IPS-NIHi11 (cell line): ENCODE measurements at regions not wholly inside any gene's neighbourhood (a gene's known extent, or its start where the extent isn't known, plus 50 kb on each side); places are given as distances from the start of the nearest gene placed in this dataset.
A peak's percentile ranks its signal among the peaks of the same experiment; 100 is the strongest.

Source experiments
- DNase-seq: peaks from one replicate; pipeline ENCODE4 v3.0.0; 2012; ENCODE audit warnings: mixed read lengths, low spot score

DNA sequence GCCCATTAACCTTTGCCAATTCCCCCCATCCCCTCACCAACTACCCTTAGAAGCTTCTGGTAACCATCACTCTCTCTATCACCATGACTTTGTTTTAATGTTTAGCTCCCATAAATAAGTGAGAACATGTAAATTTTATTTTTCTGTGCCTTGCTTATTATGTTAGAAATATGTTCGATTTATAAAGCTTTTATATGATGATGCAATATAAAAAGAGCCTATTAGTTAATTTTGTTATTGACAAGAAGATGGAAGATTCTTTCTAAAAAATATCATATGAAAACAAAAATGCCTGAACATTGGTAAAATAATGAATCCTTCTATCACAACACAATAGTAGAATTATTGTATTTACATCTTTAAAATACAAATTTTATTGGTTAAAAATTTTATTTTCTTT lies 836.1 kb upstream of the TMPRSS15 start:
- no peak for DNase-seq

DNA sequence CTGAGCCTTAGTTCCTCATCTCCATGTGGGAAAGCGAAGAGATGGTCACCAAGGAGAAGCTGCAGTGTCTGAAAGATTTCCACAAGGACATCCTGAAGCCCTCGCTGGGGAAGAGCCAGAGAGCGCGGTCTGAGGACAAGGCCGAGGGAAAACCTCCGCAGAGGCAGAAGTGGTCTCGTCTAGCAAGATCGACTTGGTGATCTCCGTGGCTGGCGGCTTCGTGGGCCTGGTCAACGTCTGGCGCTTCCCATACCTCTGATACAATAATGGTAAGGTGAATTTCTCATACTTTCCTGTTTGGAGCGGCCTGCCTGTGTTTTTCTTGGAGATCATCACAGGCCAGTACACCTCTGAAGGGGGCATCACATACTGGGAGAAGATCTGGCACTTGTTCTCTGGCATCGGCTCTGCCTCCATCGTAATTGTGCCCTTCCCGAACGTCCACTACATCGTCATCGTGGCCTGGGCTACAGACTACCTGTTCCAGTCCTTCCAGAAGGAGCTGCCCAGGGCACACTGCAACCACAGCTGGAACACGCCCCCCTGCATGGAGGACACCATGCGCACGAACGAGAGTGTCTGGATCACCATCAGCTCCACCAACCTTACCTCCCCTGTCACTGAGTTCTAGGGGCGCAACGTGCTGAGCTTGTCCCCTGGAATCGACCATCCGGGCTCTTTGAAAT lies 841.1 kb upstream of the TMPRSS15 start:
- no peak for DNase-seq

DNA sequence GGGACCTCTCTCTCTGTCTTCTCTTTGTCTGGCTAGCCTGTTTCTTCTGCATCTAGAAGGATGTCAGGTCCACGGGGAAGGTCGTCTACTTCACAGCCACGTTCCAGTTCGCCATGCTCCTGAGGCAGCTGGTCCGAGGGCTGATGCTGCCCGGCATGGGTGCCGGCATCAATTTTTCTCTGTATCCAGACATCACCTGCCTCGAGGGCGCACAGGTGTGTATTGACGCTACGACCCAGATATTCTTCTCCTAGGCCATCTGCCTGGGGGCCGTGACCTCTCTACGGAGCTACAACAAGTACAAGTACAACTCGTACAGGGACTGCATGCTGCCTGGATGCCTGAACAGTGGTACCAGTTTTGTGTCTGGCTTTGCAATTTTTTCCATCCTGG lies 841.6 kb upstream of the TMPRSS15 start:
- DNase-seq: no peak

DNA sequence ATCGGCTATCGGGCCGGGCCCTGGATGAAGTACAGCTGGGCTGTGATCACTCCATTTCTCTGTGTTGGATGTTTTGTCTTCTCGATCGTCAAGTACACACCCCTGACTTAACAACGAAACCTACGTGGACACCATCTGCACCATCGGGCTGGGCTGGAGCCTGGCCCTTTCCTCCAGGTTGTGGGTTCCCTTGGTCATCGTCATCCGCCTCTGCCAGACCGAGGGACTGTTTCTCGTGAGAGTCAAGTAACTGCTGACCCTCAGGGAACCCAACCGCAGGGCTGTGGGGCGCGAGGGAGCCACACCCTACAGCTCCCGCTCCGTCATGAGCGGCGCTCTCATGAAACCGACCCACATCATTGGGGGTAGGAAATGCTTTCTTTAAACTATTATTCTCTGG lies 842.4 kb upstream of the TMPRSS15 start:
- DNase-seq: no peak

DNA sequence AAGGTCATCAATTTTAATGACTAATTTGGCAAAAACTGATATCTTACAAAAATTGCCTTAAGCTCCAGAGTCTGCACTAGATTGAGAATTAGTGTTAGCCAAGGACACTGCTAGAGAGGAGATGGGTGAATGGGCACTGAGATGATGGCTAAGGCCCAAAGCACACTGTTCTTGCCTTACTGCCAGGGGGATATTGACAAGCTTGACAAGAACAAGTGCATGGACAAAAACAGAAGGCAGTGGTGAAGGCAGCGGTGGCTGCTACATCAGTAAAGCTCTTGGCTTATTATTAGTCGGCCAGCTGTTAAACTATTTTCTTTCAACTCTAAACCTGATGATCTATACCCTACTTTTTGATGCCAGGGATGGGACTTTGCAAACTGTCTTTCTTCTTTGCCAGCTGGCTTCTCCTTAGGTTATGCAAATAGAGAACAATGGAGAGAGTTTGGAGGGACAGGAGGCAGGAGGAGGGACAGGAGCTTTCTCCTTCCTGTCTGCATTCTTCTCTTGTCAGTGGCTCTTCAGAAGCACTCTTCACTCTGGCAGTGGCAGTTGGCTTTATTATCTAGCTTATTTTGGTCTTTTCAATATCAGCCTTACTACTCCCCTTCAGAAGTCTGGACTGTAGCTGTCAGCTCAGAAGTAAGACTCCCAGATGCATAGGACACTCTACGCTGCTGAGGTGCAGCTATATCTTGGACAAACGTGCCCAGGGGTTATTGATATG lies 853.5 kb upstream of the TMPRSS15 start:
- DNase-seq: no peak

DNA sequence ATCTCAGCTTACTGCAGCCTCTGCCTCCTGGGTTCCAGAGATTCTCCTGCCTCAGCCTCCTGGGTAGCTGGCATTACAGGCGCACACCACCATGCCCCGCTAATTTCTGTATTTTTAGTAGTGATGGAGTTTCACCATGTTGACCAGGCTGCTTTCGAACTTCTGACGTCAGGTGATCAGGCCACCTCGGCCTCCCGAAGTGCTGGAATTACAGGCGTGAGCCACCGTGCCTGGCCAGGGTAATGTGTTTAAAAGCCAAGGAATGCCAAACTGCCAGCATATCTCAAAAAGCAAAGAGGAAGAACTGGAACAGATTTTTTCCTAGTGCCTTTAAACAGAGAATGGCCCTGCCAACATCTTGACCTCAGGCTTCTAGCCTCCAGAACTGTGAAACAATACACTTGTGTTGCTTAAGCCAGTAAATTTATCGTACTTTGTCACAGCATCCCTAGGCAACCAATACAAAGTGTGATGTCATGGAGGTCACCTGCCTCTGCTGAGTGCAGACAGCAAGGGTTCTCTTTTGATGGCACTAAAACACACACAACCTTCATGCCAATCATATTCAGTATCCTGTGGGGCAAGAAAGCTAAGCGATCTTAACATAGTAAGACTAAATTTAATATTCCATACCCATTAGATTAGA lies 858.3 kb upstream of the TMPRSS15 start:
- DNase-seq: no peak

DNA sequence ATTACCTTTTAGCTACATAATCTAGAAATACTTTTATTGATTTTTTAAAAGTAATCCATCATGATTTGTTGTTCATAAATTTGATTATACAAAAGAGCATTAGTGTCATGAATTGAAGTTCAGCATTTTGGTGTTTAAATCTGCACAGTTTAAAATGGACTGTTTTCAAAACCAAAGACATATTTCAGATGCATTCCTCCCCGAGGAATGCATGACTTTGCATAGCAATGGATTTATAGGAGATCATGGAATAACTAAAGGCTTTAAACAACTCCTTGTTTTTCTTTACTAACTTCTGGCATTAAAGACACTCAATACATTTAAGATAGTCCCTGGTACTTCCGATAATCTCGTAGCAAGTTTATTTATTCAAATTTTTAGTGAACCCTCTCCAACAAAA lies 863.1 kb upstream of the TMPRSS15 start:
- no peak for DNase-seq

DNA sequence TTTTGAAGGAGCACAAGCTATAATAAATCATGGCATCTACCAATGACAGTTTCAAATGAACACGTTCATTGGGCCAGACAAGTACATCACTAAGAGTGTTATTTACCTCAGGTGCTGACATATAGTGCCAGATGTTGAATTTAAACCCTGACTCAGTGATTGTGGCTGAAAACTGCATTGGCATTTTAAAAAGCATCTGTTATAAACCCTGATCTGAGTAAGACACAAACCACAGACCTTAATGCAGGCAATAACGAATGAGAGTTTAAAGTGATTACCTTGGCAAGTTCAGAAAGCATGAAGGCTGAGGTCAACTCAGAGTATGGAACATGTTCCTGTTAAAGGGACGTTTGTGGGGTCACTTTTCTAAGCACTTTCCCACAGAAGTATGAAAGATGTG lies 865.1 kb upstream of the TMPRSS15 start:
- no peak for DNase-seq

DNA sequence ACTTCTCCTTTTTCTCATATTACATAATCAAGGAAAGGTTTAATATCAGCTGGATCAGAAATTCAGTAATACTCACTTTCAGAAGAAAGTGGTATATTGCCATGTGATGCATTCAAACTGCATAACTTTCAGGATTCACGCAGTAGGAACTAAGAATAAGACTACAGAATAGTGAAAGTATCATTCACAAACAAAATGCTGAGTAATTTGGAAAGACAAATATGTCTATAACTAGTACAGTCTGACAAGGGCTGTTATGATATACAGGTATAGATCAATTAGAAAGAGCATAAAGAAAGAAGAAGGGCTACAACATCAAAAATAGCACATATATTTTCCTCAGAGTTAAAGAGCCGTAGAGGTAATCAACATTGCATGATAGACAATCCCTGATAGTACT lies 871.5 kb upstream of the TMPRSS15 start:
- DNase-seq: no peak

DNA sequence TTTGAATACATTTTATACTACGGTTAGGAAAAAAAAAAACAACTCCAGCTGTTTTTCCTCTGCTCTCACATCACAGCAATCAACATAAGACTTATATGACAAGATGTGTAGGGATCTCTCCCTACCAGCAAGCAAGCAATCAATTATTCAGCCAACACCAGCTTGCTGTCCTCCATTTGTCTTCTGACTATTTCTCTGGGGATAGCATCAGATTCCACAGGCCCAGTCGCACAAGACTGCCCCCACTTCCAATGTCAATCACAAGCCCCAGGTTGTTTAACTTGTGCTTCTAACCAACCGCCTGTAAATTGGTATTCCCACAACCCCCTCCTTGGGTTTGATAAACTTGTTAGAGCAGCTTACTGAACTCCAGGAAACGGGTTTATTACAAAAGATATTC lies 873.1 kb upstream of the TMPRSS15 start:
- DNase-seq: no peak

DNA sequence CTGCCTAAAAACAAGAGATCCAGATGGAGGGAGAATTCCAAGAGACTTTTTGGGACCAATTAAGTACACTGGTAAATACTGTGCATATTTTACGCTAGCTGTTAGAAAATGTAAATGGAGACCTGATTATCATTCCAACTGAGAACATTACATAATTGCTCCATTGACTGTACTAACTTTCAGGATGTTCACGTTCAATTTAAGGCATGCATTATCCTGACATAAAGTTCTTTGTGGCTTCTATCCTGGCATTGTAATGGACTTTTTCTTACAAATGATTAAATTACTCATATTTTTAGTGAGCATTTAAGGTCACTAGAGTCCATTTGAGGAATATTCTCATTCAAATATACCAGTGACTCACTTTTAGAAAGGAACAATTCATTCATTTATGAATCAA lies 883.3 kb upstream of the TMPRSS15 start:
- DNase-seq: no peak

DNA sequence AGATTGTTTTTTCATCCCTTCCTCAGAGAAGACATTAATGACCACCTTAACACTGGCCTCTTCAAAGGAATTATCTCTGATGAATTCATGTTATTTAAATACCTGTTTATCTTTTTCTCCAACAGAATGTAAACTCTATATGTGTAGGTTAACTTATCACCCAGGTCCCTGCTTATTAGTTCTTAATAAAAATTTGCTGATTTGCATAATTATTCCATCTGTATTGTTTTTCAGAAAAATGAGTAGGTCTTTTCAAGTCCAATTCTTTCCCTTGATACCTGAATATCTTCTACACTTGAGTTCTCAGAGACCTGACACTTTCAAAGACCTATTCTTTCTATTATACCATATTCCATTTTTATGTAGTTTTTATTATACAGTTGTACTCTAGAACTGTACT lies 886.7 kb upstream of the TMPRSS15 start:
- no peak for DNase-seq

DNA sequence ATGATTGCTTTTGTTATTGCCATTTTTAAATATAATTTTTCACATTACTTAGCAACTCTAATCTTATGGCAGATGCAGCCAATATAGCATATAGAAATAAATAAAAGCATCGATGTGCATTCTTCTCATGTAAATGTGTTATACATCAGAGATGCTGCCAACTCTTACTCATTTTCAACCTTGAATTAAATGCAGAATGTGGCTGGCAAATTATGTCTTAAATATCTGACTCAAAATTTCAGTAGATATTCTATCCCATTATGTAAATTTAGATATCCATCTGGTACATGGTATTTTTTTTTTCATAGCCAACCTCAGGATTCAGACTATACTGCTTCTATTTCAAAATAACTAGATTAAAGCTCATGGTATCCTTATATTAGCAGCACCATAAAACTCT lies 916.7 kb upstream of the TMPRSS15 start:
- no peak for DNase-seq

DNA sequence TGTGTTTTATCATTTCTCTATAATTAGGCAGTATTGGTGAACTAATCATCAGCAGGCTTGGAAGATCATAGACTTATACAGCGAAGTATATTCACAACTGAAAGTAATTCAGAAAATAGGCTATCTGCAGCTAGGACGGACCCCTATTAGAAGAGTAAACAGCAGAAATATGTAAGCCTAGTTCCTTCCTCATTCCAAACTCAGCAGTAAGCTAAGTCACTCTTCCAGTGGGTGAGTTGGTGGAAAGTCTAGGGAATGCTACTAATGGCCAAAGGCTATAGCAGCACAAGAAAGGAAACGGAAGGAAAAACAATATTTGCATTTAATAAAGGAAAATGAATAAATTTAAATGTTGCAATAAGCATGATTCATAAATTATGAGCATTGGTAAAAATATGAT lies 918.1 kb upstream of the TMPRSS15 start:
- DNase-seq: no peak

DNA sequence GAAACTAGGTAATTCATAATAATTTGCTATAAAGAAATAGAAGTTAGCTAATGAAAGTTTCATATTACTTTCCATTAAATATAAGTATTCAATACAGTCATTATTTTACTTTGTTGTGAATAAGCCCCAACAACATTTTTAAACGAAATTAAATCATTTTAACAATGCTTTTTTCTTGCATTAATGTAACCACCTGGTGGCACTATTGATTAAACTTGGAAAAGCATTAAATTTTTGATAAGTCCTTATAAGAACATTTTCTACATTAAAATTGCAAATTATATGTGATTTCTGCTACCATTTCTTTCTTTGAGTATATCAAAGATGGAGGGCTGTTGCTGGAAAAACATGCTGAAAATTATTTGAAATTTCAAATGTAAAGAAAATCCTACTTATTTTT lies 918.8 kb upstream of the TMPRSS15 start:
- DNase-seq: no peak

DNA sequence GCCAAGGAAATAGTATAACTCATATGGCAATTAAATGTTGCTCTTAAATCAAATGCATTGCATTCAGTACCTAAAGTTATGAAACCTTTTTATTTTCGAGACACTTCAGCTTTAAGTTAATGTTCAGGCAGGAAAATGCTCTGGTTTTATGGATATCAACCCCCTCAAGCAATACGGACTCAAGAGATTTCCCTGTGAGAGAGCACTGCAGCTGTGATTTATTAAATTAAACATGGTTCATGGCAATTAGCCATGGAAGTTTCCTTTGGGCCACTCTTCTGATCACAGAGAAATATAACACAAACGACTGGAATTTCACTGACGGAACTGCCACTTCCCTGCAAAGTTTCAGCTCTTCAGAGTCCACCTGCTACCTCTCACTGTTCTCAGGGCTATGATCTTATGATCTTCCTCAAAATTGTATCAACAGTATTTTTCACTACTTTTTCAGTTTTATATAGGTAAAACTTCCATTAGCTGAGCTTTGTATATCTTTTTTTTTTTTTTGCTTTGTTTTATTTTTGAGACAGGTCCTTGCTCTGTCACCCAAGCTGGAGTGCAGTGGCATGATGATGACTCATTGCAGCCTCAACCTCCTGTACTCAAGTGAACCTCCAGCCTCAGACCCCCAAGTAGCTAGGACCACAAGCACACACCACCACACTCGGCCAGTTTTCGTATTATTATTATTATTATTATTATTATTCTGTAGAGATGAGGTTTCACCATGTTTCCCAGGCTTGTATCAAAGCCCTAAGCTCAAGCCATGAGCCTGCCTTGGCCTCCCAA lies 923.1 kb upstream of the TMPRSS15 start:
- DNase-seq: no peak

DNA sequence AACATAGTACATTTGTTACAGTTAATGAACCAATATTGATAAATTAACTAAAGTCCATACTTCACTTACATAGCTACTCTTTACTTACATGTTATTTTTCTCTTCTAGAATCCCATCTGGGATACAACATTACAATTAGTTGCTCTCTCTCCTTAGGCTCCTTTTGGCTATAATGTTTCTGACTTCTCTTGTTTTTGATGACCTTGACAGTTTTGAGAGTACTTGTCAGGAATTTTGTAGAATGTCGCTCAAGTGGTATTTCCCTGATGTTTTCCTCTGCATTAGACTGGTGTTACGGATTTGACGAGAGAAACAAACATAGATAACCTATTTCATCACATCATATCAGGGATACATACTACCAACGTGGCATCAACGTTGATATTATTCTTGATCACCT lies 925.4 kb upstream of the TMPRSS15 start:
- DNase-seq: no peak

DNA sequence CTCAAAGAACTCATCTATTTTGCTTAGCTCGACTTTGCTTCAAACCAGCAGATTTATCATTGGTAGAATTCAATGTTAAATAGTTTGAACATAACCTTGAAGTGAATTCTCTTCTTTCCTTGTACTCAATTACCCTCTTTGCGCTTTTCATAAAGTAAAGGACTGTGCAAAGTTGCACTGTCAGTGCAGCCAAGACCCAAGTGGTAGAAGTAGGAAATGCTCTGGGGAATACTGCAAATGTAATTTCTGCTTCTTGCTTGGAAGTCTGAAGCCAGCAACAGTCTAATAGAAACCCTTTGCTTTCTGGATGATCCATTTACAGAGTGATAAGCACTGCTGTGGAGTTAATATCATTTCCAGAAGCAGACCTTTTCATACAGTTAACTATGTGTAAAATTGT lies 936.7 kb upstream of the TMPRSS15 start:
- DNase-seq: no peak

DNA sequence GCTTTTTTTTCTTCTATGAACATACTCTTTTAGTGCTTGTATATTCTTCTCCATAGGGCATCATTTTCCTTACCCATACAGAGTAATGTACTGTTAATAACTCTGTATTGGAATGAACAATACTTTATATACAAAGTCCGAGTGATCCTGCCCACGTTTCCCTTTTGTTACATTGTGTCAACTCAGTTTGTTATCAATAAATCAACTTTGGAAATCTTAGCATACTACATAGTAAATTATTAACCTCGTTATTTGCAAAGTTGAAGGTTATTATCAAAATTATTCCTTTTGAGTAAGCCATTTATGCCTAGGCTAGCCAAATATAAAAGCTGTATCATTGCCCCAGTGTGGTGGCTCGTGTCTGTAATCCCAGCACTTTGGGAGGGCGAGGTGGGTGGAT lies 937.4 kb upstream of the TMPRSS15 start:
- DNase-seq: no peak

DNA sequence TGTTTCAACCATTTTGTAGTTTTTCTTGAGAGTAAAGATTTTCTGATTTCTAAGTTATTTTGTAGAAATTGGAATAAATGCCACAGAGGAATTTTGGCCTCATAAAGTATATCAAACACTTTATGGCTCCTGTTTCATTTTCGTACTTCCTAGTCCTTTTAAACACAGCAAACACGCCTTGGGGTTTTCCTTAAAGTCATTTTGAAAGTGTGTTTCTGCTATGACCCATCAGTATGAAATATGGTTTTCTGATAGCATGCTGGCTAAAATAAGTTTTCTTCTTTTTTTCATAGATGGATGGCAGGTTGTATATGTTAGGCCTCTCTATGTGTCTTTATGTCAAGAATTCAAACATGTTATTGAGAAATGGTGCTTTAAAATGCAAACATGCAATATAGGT lies 940.1 kb upstream of the TMPRSS15 start:
- no peak for DNase-seq

DNA sequence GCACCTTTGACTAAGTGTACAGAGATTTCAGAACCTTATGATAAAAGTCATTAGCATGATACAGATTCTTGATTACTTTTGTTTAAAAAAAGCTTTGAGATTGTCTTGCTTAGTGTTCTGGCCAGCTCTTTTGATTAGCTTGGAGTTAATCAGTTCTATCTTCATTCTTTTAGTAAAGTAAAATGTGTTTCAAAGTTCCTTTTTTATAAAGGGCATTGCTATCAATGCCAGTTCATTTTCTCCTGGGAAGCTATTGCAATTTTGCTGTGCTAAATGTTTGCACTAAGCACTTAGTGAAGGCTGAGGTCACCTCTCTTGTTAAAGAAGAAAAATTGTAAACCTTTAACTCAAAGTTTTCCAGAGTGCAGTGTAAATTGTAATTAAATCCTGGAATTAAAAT lies 946.7 kb upstream of the TMPRSS15 start:
- DNase-seq: no peak

DNA sequence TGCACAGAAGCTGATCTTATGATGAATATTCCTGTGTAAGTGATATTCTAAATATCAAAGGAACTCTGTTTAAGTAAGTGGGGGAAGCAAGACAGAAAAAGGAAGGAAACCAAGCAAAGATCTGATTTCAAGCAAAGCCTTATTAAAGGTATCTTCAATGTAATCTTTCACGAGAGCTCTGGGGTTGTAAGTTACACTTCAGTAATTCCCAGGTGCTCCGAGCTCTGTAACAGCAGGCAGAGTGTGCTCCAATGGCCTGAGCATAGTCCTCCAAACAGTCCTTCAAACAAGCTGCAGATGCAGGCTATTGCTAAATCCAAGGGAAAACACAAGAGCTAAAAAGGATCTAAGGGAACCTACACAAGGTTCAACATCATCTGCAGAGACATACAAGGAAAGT lies 949.7 kb upstream of the TMPRSS15 start:
- peak; percentile 8 for DNase-seq

DNA sequence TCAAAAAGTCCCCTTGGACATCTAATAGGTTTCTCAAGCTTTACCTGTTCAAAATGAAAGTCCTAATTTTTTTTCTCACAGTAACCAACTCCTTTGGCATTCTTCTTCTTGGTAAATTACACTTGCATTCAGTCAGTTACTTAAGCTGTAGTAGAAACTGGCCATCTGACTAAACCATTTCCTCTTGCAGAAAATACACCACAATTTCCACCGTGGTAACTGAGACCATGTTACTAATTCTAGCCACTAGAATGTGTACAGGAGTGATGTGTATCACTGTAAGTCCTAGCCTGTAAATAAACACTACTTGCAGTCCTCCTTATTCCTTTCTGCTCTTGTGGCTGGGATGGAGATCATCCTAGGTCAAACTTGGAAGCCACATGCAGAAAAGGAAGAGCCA lies 965.4 kb upstream of the TMPRSS15 start:
- no peak for DNase-seq
